Endometrial microvascular endothelial cells (primary cell): ENCODE measurements at regions not wholly inside any gene's neighbourhood (a gene's known extent, or its start where the extent isn't known, plus 50 kb on each side); places are given as distances from the start of the nearest gene placed in this dataset.

Experiments used
- in situ Hi-C: cut with HindIII; loops from 2 replicates; pipeline ENCODE4 v1.10.0; 2017; ENCODE audit warnings: low sequenced_read_pairs, low pct_unique_long_range_greater_than_20kb; ENCODE audit errors: inconsistent ontology term

GRCh38 chr5:96074460-96074859 lies 112.8 kb upstream of the ELL2 start:
- in situ Hi-C loops, result no loop called here

- in situ Hi-C loops, result no loop called here
Observed at GRCh38 chr5:96072791-96073165, 111.1 kb upstream of the ELL2 start.

- in situ Hi-C loops, result no loop called here
Observed at GRCh38 chr5:96072138-96072790, 110.6 kb upstream of the ELL2 start.

- in situ Hi-C loops, result no loop called here
Observed at GRCh38 chr5:96070622-96071225, 109.1 kb upstream of the ELL2 start.

GRCh38 chr5:96067894-96068614 lies 106.4 kb upstream of the ELL2 start:
- in situ Hi-C loops, result no loop called here

GRCh38 chr5:96067251-96067650 lies 105.6 kb upstream of the ELL2 start:
- in situ Hi-C loops, result no loop called here

- in situ Hi-C loops, result no loop called here
Observed at GRCh38 chr5:96066386-96066719, 104.7 kb upstream of the ELL2 start.

- in situ Hi-C loops, result no loop called here
Observed at GRCh38 chr5:96065685-96066385, 104.2 kb upstream of the ELL2 start.

GRCh38 chr5:96064877-96065276 lies 103.2 kb upstream of the ELL2 start:
- in situ Hi-C loops, result no loop called here

- in situ Hi-C loops, result no loop called here
Observed at GRCh38 chr5:96062836-96063235, 101.2 kb upstream of the ELL2 start.

GRCh38 chr5:96058084-96058483 lies 96.4 kb upstream of the ELL2 start:
- in situ Hi-C loops, result no loop called here

- in situ Hi-C loops, result no loop called here
Observed at GRCh38 chr5:96054311-96055030, 92.8 kb upstream of the ELL2 start.

GRCh38 chr5:96053063-96053735 lies 91.5 kb upstream of the ELL2 start:
- in situ Hi-C loops, result no loop called here

- in situ Hi-C loops, result no loop called here
Observed at GRCh38 chr5:96052374-96052773, 90.7 kb upstream of the ELL2 start.

- in situ Hi-C loops, result no loop called here
Observed at GRCh38 chr5:96051401-96051830, 89.8 kb upstream of the ELL2 start.

- in situ Hi-C loops, result no loop called here
Observed at GRCh38 chr5:96050273-96050880, 88.7 kb upstream of the ELL2 start.

GRCh38 chr5:96049398-96050272 lies 88.0 kb upstream of the ELL2 start:
- in situ Hi-C loops, result no loop called here
